HCT116 (cell line): ENCODE measurements at regions not wholly inside any gene's neighbourhood (a gene's known extent, or its start where the extent isn't known, plus 50 kb on each side); places are given as distances from the start of the nearest gene placed in this dataset.

Experiments used
- ATAC-seq: fragments of 200-7000 bp; cut with Tn5 transposase; 2 replicates; pipeline ENCODE4 v1.9.1; 2020; ENCODE audit warnings: mild to moderate bottlenecking, moderate library complexity
- BruUV-seq: library from RNA; stranded (reverse); fragments of 400-500 nt; replicated peaks from 2 replicates; lab custom pipeline; 2021; lab: Mats Ljungman, UMichigan
- CTCF ChIA-PET: fragments of 300-600 bp; sonication (Branson Sonifier 250); formaldehyde crosslinking; loops from one replicate; lab custom pipeline; 2021; ENCODE audit warnings: antibody characterized with exemption; lab: Charles Lee
- POLR2A ChIA-PET: fragments of 300-600, 350-600 bp; sonication (Branson Sonifier 250); formaldehyde crosslinking; loops from one replicate; lab custom pipeline; 2021; ENCODE audit warnings: antibody characterized with exemption; lab: Charles Lee
- RAD21 ChIA-PET, 2 experiments: fragments of 300-600 bp; sonication (Branson Sonifier 250); formaldehyde crosslinking; loops; one replicate each; lab custom pipeline; 2023; ENCODE audit warnings: low total read pairs in 2 of 2; ENCODE audit not compliant: uncharacterized antibody in 2 of 2, unreplicated experiment in 2 of 2, low non-redundant PET in 1 of 2; lab: Charles Lee
- DNase-seq: peaks from one replicate; pipeline ENCODE4 v3.0.0-alpha.2; 2010; ENCODE audit warnings: low read depth, low spot score
- H2AFZ ChIP-seq: fragments of 200-600 bp; shearing (Covaris generic), sonication (generic); 2 replicates; pipeline ENCODE4 v1.6.1; 2017; ENCODE audit warnings: low read depth, mixed run types, mixed read lengths, antibody characterized with exemption, low read length; ENCODE audit not compliant: poor library complexity, severe bottlenecking
- H3K27ac ChIP-seq: 2 replicates; pipeline ENCODE4 v1.5.1; 2012; ENCODE audit warnings: low read depth, low read length
- H3K27me3 ChIP-seq: fragments of 200-600 bp; sonication (generic); 2 replicates; pipeline ENCODE4 v1.6.1; 2016; ENCODE audit warnings: mixed run types, low read length, mixed read lengths; ENCODE audit not compliant: insufficient read depth
- H3K36me3 ChIP-seq, 2 experiments: fragments of 200-500 bp in 1 of 2; fragments of 200-600 bp in 1 of 2; sonication (Bioruptor generic) in 1 of 2; sonication (generic) in 1 of 2; 2 replicates each; pipeline versions ENCODE4 v1.5.1 to v1.6.1; 2014 to 2016; ENCODE audit warnings: low read length in 2 of 2, inconsistent platforms in 1 of 2, mixed read lengths in 1 of 2, mixed run types in 1 of 2; ENCODE audit not compliant: insufficient read depth in 2 of 2, control insufficient read depth in 1 of 2
- H3K4me1 ChIP-seq, 2 experiments: fragments of 200-600 bp in 1 of 2; sonication (generic) in 1 of 2; 2 replicates each; pipeline versions ENCODE4 v1.5.1 to v1.6.1; 2012 to 2017; ENCODE audit warnings: low read length in 2 of 2, inconsistent platforms in 1 of 2, mild to moderate bottlenecking in 1 of 2, mixed read lengths in 1 of 2, mixed run types in 1 of 2, moderate library complexity in 1 of 2; ENCODE audit not compliant: insufficient read depth in 2 of 2, control insufficient read depth in 1 of 2
- H3K4me2 ChIP-seq: fragments of 200-600 bp; sonication (generic); 2 replicates; pipeline ENCODE4 v1.6.1; 2017; ENCODE audit warnings: mixed run types, low read length, mixed read lengths
- H3K4me3 ChIP-seq, 2 experiments: fragments of 200-600 bp in 1 of 2; sonication (generic) in 1 of 2; replicated peaks in 1 of 2; 2 replicates each; pipeline ENCODE4 v1.5.1; 2011 to 2016; ENCODE audit warnings: low read length in 2 of 2, control low read depth in 1 of 2, low read depth in 1 of 2, mild to moderate bottlenecking in 1 of 2, mixed read lengths in 1 of 2, mixed run types in 1 of 2
- H3K79me2 ChIP-seq: fragments of 200-600 bp; sonication (generic); 2 replicates; pipeline ENCODE4 v1.6.1; 2017; ENCODE audit warnings: mild to moderate bottlenecking, mixed run types, low read length, moderate library complexity, mixed read lengths; ENCODE audit not compliant: insufficient read depth
- H3K9ac ChIP-seq: fragments of 200-600 bp; sonication (generic); 2 replicates; pipeline ENCODE4 v1.6.1; 2016; ENCODE audit warnings: low read length, mixed read lengths
- H3K9me2 ChIP-seq: fragments of 200-600 bp; sonication (generic), shearing (Covaris generic); 2 replicates; pipeline ENCODE4 v1.6.1; 2017; ENCODE audit warnings: mixed run types, mild to moderate bottlenecking, moderate library complexity; ENCODE audit not compliant: insufficient read depth
- H3K9me3 ChIP-seq, 2 experiments: fragments of 200-500 bp in 1 of 2; fragments of 200-600 bp in 1 of 2; sonication (Bioruptor generic) in 1 of 2; sonication (generic) in 1 of 2; 2 replicates each; pipeline ENCODE4 v1.6.1; 2014 to 2017; ENCODE audit warnings: low read length in 2 of 2, mixed read lengths in 2 of 2, inconsistent platforms in 1 of 2, low read depth in 1 of 2, mild to moderate bottlenecking in 1 of 2, mixed run types in 1 of 2, moderate library complexity in 1 of 2; ENCODE audit not compliant: control insufficient read depth in 1 of 2, insufficient read depth in 1 of 2
- H4K20me1 ChIP-seq: fragments of 200-600 bp; sonication (generic), shearing (Covaris generic); 2 replicates; pipeline ENCODE4 v1.6.1; 2017; ENCODE audit warnings: mixed run types, mild to moderate bottlenecking, moderate library complexity; ENCODE audit not compliant: insufficient read depth
- ATF3 ChIP-seq: IDR thresholded peaks from 2 replicates; pipeline ENCODE4 v1.6.1; 2012
- CEBPB ChIP-seq: IDR thresholded peaks from 2 replicates; pipeline ENCODE4 v1.6.1; 2012; ENCODE audit warnings: low read depth
- EGR1 ChIP-seq: IDR thresholded peaks from 2 replicates; pipeline ENCODE4 v1.6.1; 2012; ENCODE audit warnings: low read depth
- ELF1 ChIP-seq: IDR thresholded peaks from 2 replicates; pipeline ENCODE4 v1.6.1; 2012; ENCODE audit warnings: low read depth, borderline replicate concordance
- JUND ChIP-seq: IDR thresholded peaks from 2 replicates; pipeline ENCODE4 v1.6.1; 2012
- POLR2A ChIP-seq: IDR thresholded peaks from 2 replicates; pipeline ENCODE4 v1.7.0; 2011; ENCODE audit warnings: borderline replicate concordance; ENCODE audit not compliant: insufficient read depth, insufficient read length; ENCODE audit errors: extremely low read depth
- POLR2AphosphoS5 ChIP-seq: IDR thresholded peaks from 2 replicates; pipeline ENCODE4 v1.6.1; 2011; ENCODE audit warnings: mild to moderate bottlenecking, low read depth, low read length, moderate library complexity
- RAD21 ChIP-seq: IDR thresholded peaks from 2 replicates; pipeline ENCODE4 v1.6.1; 2012; ENCODE audit warnings: low read depth, mild to moderate bottlenecking
- SIN3A ChIP-seq: IDR thresholded peaks from 2 replicates; pipeline ENCODE4 v1.6.1; 2012; ENCODE audit warnings: low read depth
- SP1 ChIP-seq: IDR thresholded peaks from 2 replicates; pipeline ENCODE4 v1.6.1; 2012; ENCODE audit warnings: low read depth
- SRF ChIP-seq: IDR thresholded peaks from 2 replicates; pipeline ENCODE4 v1.6.1; 2012; ENCODE audit warnings: low read depth
- TCF7L2 ChIP-seq: IDR thresholded peaks from 2 replicates; pipeline ENCODE4 v1.7.0; 2011; ENCODE audit warnings: borderline replicate concordance, inconsistent platforms; ENCODE audit not compliant: insufficient read depth, insufficient read length; ENCODE audit errors: extremely low read depth
- YY1 ChIP-seq: IDR thresholded peaks from 2 replicates; pipeline ENCODE4 v1.6.1; 2011; ENCODE audit warnings: low read length, low read depth, moderate library complexity, mild to moderate bottlenecking; ENCODE audit not compliant: insufficient replicate concordance; ENCODE audit errors: extremely low read depth
- ZBTB33 ChIP-seq: IDR thresholded peaks from 2 replicates; pipeline ENCODE4 v1.6.1; 2011; ENCODE audit warnings: mild to moderate bottlenecking, low read length, moderate library complexity; ENCODE audit not compliant: insufficient replicate concordance; ENCODE audit errors: extremely low read depth
- ZFX ChIP-seq: fragments of 450-650 bp; IDR thresholded peaks from 2 replicates; pipeline ENCODE4 v1.6.1; 2017
- ZNF274 ChIP-seq: fragments of 200-500 bp; sonication (Bioruptor generic); IDR thresholded peaks from 2 replicates; pipeline ENCODE4 v1.6.1; 2014; ENCODE audit warnings: mild to moderate bottlenecking, low read depth, low read length, inconsistent platforms
- intact Hi-C: fragments of 100-400 bp; cut with micrococcal nuclease; formaldehyde crosslinking; loops from 2 replicates; pipeline ENCODE4 v1.10.0; 2022
- TF ChIP-seq, protein P1 (sequence below), 3 experiments: fragments of 200-600 bp in 1 of 3; sonication (generic) in 1 of 3; IDR thresholded peaks in 2 of 3; conservative IDR thresholded peaks in 1 of 3; 2 replicates each; pipeline ENCODE4 v1.5.1; 2012 to 2017; ENCODE audit warnings: low read depth in 2 of 3, low read length in 2 of 3, antibody characterized with exemption in 1 of 3, borderline replicate concordance in 1 of 3, control low read depth in 1 of 3, mild to moderate bottlenecking in 1 of 3, mixed read lengths in 1 of 3, mixed run types in 1 of 3, moderate library complexity in 1 of 3; ENCODE audit not compliant: insufficient read depth in 1 of 3
- TF ChIP-seq, protein P2 (sequence below): IDR thresholded peaks from 2 replicates; pipeline ENCODE4 v1.6.1; 2012; ENCODE audit warnings: low read depth

- ChIA-PET POLR2A (no interaction called here), CTCF (interaction anchor here (1.4 kb wide), 1 partner anchor 19 kb away, joined by 5 read pairs; no protein-coding TSS in a partner anchor), RAD21 (no interaction called here)
- Histone ChIP-seq H3K4me3 (no peak overlapping the region), H4K20me1 (no peaks in the 10 kb centered on the region; the same call in 1 of the 2 replicates)
- intact Hi-C loops: no loop called here
- no peak for TF ChIP-seq SRF
- no peak for TF ChIP-seq ZFX
- no peak for TF ChIP-seq ELF1
- TF ChIP-seq RAD21: no peak
- TF ChIP-seq, protein P1, sequence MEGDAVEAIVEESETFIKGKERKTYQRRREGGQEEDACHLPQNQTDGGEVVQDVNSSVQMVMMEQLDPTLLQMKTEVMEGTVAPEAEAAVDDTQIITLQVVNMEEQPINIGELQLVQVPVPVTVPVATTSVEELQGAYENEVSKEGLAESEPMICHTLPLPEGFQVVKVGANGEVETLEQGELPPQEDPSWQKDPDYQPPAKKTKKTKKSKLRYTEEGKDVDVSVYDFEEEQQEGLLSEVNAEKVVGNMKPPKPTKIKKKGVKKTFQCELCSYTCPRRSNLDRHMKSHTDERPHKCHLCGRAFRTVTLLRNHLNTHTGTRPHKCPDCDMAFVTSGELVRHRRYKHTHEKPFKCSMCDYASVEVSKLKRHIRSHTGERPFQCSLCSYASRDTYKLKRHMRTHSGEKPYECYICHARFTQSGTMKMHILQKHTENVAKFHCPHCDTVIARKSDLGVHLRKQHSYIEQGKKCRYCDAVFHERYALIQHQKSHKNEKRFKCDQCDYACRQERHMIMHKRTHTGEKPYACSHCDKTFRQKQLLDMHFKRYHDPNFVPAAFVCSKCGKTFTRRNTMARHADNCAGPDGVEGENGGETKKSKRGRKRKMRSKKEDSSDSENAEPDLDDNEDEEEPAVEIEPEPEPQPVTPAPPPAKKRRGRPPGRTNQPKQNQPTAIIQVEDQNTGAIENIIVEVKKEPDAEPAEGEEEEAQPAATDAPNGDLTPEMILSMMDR (IDR thresholded peaks at IDR 0.05 in 2 of 3, conservative IDR thresholded peaks at IDR 0.05 in 1 of 3; ENCODE audit: borderline replicate concordance in 1 of 3, insufficient read depth in 1 of 3, low read depth in 2 of 3, low read length in 2 of 3): no peak
- TF ChIP-seq, protein P2, sequence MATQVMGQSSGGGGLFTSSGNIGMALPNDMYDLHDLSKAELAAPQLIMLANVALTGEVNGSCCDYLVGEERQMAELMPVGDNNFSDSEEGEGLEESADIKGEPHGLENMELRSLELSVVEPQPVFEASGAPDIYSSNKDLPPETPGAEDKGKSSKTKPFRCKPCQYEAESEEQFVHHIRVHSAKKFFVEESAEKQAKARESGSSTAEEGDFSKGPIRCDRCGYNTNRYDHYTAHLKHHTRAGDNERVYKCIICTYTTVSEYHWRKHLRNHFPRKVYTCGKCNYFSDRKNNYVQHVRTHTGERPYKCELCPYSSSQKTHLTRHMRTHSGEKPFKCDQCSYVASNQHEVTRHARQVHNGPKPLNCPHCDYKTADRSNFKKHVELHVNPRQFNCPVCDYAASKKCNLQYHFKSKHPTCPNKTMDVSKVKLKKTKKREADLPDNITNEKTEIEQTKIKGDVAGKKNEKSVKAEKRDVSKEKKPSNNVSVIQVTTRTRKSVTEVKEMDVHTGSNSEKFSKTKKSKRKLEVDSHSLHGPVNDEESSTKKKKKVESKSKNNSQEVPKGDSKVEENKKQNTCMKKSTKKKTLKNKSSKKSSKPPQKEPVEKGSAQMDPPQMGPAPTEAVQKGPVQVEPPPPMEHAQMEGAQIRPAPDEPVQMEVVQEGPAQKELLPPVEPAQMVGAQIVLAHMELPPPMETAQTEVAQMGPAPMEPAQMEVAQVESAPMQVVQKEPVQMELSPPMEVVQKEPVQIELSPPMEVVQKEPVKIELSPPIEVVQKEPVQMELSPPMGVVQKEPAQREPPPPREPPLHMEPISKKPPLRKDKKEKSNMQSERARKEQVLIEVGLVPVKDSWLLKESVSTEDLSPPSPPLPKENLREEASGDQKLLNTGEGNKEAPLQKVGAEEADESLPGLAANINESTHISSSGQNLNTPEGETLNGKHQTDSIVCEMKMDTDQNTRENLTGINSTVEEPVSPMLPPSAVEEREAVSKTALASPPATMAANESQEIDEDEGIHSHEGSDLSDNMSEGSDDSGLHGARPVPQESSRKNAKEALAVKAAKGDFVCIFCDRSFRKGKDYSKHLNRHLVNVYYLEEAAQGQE: no peak
- no peak for TF ChIP-seq EGR1
- no peak for TF ChIP-seq POLR2A
- TF ChIP-seq SIN3A: no peak
- TF ChIP-seq JUND: no peak
- no peak for TF ChIP-seq YY1
- no peak for TF ChIP-seq SP1
- no peak for TF ChIP-seq POLR2AphosphoS5
- TF ChIP-seq ATF3: no peak
- no peak for TF ChIP-seq ZBTB33
- TF ChIP-seq CEBPB: no peak
- no peak for TF ChIP-seq TCF7L2
- TF ChIP-seq ZNF274: no peak
- TF ChIP-seq, all 23 proteins: peak for 0
- Histone ChIP-seq H3K27me3 (no peaks in the 10 kb centered on the region), H3K27ac (no peak overlapping the region), H2AFZ (no peak overlapping the region), H3K4me1 (peaks cover 0 to 36% of the 10 kb centered on the region in 2 experiments; a peak in 1 of 4 replicates), H3K79me2 (peaks cover 85% of the 10 kb centered on the region), H3K9ac (no peak overlapping the region), H3K9me2 (no peaks in the 10 kb centered on the region), H3K4me2 (no peak overlapping the region), H3K36me3 (no peaks in the 10 kb centered on the region), H3K9me3 (no peaks in the 10 kb centered on the region)
- no peak for DNase-seq
- no TSS peak for BruUV-seq
- ATAC-seq: no peak; the same call in 1 of the 2 replicates
These were observed 269.7 kb downstream of the SEC14L1 start for GRCh38 chr17:77410470-77410869.
